NB4 (cell line): ENCODE measurements at regions not wholly inside any gene's neighbourhood (a gene's known extent, or its start where the extent isn't known, plus 50 kb on each side); places are given as distances from the start of the nearest gene placed in this dataset.

Experiments used
- CTCF ChIP-seq: IDR thresholded peaks from one replicate; pipeline ENCODE4 v1.5.1; 2012; ENCODE audit warnings: low read depth, low read length
- MAX ChIP-seq: IDR thresholded peaks from 2 replicates; pipeline ENCODE4 v1.6.1; 2011; ENCODE audit warnings: low read depth, low read length
- MYC ChIP-seq: IDR thresholded peaks from 2 replicates; pipeline ENCODE4 v1.6.1; 2011; ENCODE audit warnings: low read depth, low read length
- POLR2A ChIP-seq: IDR thresholded peaks from 2 replicates; pipeline ENCODE4 v1.6.1; 2011; ENCODE audit warnings: mild to moderate bottlenecking; ENCODE audit not compliant: insufficient read length; ENCODE audit errors: extremely low read depth

- TF ChIP-seq CTCF (no peak), POLR2A (no peak), MAX (no peak), MYC (no peak)
These were observed 128.5 kb upstream of the EDNRB start for GRCh38 chr13:78047151-78047550.
